ENCODE measurements at regions not wholly inside any gene's neighbourhood (a gene's known extent, or its start where the extent isn't known, plus 50 kb on each side); places are given as distances from the start of the nearest gene placed in this dataset.

DNA sequence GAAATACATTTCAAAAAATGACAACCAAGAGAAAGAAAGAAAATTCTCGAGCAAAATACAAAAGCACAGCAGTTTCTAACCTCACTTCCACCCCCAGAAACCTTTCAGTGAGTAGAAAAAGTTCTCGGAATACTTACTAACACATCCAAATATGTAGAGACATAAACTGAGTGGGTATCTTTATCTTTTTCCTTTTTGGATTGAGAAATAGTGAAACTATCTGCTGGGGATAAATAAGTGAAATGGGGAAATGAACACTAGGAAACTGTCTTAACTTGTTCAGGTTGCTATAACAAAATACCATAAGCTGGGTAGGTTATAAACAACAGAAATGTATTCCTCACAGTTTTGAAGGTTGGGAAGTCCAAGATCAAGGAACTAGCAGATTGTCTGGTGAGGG lies 72.0 kb downstream of the VCAM1 start:
- no peaks in the 10 kb centered on the region for H3K36me3 ChIP-seq (ENCODE audit: control insufficient read depth, insufficient read depth, low read length)
- no peak for DNase-seq (ENCODE audit: low read depth)
- H3K27me3 ChIP-seq (ENCODE audit: control insufficient read depth, insufficient read depth, low read length): peaks cover 3% of the 10 kb centered on the region; the same call in 1 of the 2 replicates
- no peak overlapping the region for H3K4me3 ChIP-seq (ENCODE audit: low read depth, low read length)
- CTCF ChIA-PET: no interaction called here
- POLR2A ChIA-PET: no interaction called here
- TF ChIP-seq, protein P1, sequence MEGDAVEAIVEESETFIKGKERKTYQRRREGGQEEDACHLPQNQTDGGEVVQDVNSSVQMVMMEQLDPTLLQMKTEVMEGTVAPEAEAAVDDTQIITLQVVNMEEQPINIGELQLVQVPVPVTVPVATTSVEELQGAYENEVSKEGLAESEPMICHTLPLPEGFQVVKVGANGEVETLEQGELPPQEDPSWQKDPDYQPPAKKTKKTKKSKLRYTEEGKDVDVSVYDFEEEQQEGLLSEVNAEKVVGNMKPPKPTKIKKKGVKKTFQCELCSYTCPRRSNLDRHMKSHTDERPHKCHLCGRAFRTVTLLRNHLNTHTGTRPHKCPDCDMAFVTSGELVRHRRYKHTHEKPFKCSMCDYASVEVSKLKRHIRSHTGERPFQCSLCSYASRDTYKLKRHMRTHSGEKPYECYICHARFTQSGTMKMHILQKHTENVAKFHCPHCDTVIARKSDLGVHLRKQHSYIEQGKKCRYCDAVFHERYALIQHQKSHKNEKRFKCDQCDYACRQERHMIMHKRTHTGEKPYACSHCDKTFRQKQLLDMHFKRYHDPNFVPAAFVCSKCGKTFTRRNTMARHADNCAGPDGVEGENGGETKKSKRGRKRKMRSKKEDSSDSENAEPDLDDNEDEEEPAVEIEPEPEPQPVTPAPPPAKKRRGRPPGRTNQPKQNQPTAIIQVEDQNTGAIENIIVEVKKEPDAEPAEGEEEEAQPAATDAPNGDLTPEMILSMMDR (IDR thresholded peaks at IDR 0.05; ENCODE audit: insufficient read depth, low read depth, low read length): no peak

DNA sequence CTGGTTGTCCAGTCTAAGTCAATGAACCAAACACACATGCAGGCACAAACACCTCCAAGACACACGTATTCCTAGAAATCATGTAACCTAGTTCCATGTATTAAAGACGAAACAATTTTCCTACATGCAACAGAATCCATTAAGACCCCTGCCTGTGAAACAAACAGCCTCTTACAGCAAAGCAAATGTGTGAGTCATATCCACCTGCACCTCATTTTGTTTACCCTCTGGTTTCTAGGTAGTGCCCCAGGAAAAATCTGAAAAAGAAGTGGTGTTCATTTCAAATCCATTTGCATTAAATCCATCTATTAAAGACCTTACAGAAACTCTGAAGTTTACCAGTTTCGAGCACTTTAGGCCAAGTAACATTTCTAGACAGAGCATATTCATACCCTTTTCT lies 74.1 kb downstream of the VCAM1 start:
- TF ChIP-seq, protein P1 (IDR thresholded peaks at IDR 0.05; ENCODE audit: insufficient read depth, low read depth, low read length): no peak
- H3K4me3 ChIP-seq (ENCODE audit: low read depth, low read length): no peak overlapping the region
- peaks cover 3% of the 10 kb centered on the region; the same call in 1 of the 2 replicates for H3K27me3 ChIP-seq (ENCODE audit: control insufficient read depth, insufficient read depth, low read length)
- POLR2A ChIA-PET: no interaction called here
- DNase-seq (ENCODE audit: low read depth): no peak
- H3K36me3 ChIP-seq (ENCODE audit: control insufficient read depth, insufficient read depth, low read length): no peaks in the 10 kb centered on the region
- CTCF ChIA-PET: no interaction called here

DNA sequence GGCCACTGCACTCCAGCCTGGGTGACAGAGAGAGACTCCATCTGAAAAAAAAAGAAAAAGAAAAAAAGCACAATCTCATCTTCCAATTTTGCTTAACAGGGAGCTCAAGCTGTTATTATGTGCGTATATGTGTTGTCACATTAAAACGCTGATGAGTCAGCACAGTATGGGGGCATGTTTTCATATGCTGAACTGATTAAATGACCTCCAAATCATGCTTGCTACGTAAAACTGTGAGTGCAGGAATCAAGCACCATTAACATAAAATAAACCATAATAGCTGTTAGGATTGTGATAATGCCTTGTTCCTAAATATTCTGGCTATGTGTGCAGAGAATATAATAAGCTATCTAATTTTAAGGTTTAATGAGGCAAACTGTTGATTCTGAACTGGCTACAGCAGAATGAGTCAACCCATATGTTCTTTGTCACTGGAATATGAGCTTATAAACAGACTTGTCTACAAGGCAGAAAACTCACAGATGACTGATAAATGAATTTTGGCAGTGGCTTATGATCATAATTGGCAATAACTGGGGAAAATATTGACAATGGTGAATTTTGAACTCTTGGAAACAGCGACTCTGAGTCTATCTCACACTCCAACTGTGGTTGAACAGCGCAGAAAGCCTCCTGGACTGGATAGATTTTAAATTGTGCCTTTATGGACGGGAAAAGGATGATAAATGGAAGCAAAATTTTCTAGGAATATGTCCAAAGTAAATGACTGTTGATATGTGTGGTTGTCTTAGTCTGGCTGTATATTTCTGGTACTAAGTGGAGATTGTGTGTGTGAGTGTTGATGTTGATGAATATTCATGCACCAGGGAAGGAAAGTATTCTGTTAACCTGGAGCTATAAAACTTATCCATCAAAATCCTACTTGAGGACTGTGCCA lies 75.5 kb downstream of the VCAM1 start:
- DNase-seq (ENCODE audit: low read depth): no peak
- no peak overlapping the region for H3K4me3 ChIP-seq (ENCODE audit: low read depth, low read length)
- POLR2A ChIA-PET: interaction anchor here (0.6 kb wide), 1 partner anchor 87 kb away, joined by 3 read pairs; no protein-coding TSS in a partner anchor
- H3K36me3 ChIP-seq (ENCODE audit: control insufficient read depth, insufficient read depth, low read length): no peaks in the 10 kb centered on the region
- CTCF ChIA-PET: interaction anchor here (1.0 kb wide), 1 partner anchor 14 kb away, joined by 3 read pairs; no protein-coding TSS in a partner anchor
- peaks cover 3% of the 10 kb centered on the region; the same call in 1 of the 2 replicates for H3K27me3 ChIP-seq (ENCODE audit: control insufficient read depth, insufficient read depth, low read length)
- TF ChIP-seq, protein P1 (IDR thresholded peaks at IDR 0.05; ENCODE audit: insufficient read depth, low read depth, low read length): no peak

DNA sequence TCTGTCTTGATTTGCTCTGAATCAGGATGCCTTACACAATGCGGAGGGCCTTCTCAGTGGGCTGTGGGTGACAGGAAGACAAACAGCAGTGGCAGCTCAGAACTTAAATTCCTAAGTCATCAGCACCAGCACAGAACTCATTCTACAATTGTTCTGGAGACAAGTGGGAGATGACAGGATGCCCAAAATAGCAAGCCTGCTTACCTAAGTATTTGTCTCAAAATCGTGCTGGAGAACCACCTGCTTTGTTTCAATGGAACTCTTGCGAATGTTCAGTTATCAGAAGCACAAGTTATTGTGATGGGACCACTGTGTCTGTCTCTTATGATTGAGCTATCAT lies 76.1 kb downstream of the VCAM1 start:
- ChIA-PET CTCF (no interaction called here), POLR2A (no interaction called here)
- DNase-seq (ENCODE audit: low read depth): no peak
- Histone ChIP-seq H3K4me3 (ENCODE audit: low read depth, low read length) (no peak overlapping the region), H3K27me3 (ENCODE audit: control insufficient read depth, insufficient read depth, low read length) (peaks cover 3% of the 10 kb centered on the region; the same call in 1 of the 2 replicates), H3K36me3 (ENCODE audit: control insufficient read depth, insufficient read depth, low read length) (no peaks in the 10 kb centered on the region)
- TF ChIP-seq, protein P1 (IDR thresholded peaks at IDR 0.05; ENCODE audit: insufficient read depth, low read depth, low read length): no peak

DNA sequence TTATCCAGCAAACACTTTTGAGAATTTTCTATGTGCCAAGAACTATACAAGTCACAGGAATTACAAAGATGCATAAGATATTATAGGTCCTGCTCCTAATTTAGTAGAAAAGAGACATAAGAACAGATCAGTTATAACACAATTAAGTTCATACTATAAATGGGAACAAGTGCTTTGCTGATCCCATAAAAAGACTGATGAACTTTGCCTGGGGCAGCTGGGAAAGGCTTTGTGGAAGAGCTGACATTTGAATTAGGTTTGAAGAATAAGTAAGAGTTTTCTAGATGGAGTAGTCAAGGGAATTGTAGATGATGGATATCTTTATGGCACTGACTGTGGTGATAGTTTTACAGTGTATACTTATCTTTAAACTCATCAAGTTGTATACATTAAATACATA lies 76.5 kb downstream of the VCAM1 start:
- Histone ChIP-seq H3K4me3 (ENCODE audit: low read depth, low read length) (no peak overlapping the region), H3K27me3 (ENCODE audit: control insufficient read depth, insufficient read depth, low read length) (peaks cover 3% of the 10 kb centered on the region; the same call in 1 of the 2 replicates), H3K36me3 (ENCODE audit: control insufficient read depth, insufficient read depth, low read length) (no peaks in the 10 kb centered on the region)
- ChIA-PET POLR2A (no interaction called here), CTCF (no interaction called here)
- TF ChIP-seq, protein P1 (IDR thresholded peaks at IDR 0.05; ENCODE audit: insufficient read depth, low read depth, low read length): no peak
- no peak for DNase-seq (ENCODE audit: low read depth)
